B cell (primary cell): ENCODE measurements at regions not wholly inside any gene's neighbourhood (a gene's known extent, or its start where the extent isn't known, plus 50 kb on each side); places are given as distances from the start of the nearest gene placed in this dataset.

ENCODE experiments used
- ATAC-seq: fragments of 200-7000 bp; cut with Tn5 transposase; one replicate; pipeline ENCODE4 v1.10.0; 2021; ENCODE audit warnings: low read depth, mild to moderate bottlenecking, moderate number of reproducible peaks, moderate library complexity
- CTCF ChIA-PET: fragments of 350-600 bp; sonication (Branson Sonifier 250); formaldehyde crosslinking; loops from one replicate; lab custom pipeline; 2021; ENCODE audit warnings: antibody characterized with exemption, inconsistent platforms; lab: Charles Lee
- POLR2A ChIA-PET: fragments of 350-600 bp; sonication (Branson Sonifier 250); formaldehyde crosslinking; loops from one replicate; lab custom pipeline; 2021; ENCODE audit warnings: antibody characterized with exemption; lab: Charles Lee
- DNase-seq: peaks from one replicate; pipeline ENCODE4 v3.0.0; 2013
- H2AFZ ChIP-seq: 2 replicates; pipeline ENCODE4 v1.6.1; 2012; ENCODE audit warnings: mild to moderate bottlenecking, low read depth, low read length; ENCODE audit not compliant: insufficient read depth, poor library complexity, severe bottlenecking
- H3K27ac ChIP-seq, 2 donors: 1 replicate in 1 of 2; 2 replicates in 1 of 2; pipeline ENCODE4 v1.5.1; 2012 to 2013; ENCODE audit warnings: low read length in 2 of 2, mild to moderate bottlenecking in 2 of 2, moderate library complexity in 1 of 2
- H3K27me3 ChIP-seq, 4 experiments: fragments of 200-600 bp in 1 of 4; sonication (generic) in 1 of 4; replicated peaks in 1 of 4; 1 replicate in 2 of 4; 2 replicates in 2 of 4; pipeline versions ENCODE4 v1.6.1 to v1.7.0; 2013 to 2016; ENCODE audit warnings: low read length in 3 of 4, mild to moderate bottlenecking in 2 of 4, mixed read lengths in 1 of 4, moderate library complexity in 1 of 4; ENCODE audit not compliant: insufficient read depth in 4 of 4, control insufficient read depth in 3 of 4; ENCODE audit errors: control extremely low read depth in 1 of 4
- H3K36me3 ChIP-seq, 2 experiments: replicated peaks in 1 of 2; 1 replicate in 1 of 2; 2 replicates in 1 of 2; pipeline versions ENCODE4 v1.6.1 to v1.7.1; 2013; ENCODE audit warnings: low read length in 1 of 2; ENCODE audit not compliant: insufficient read depth in 2 of 2, control insufficient read depth in 1 of 2; ENCODE audit errors: control extremely low read depth in 1 of 2, extremely low read depth in 1 of 2
- H3K4me1 ChIP-seq, 2 donors: fragments of 200-600 bp in 1 of 2; sonication (generic) in 1 of 2; 1 replicate in 1 of 2; 2 replicates in 1 of 2; pipeline versions ENCODE4 v1.5.1 to v1.6.1; 2013 to 2017; ENCODE audit warnings: low read length in 2 of 2; ENCODE audit not compliant: control insufficient read depth in 2 of 2, insufficient read depth in 2 of 2
- H3K4me2 ChIP-seq: replicated peaks from 2 replicates; pipeline ENCODE3; 2012; ENCODE audit warnings: mild to moderate bottlenecking, low read depth, low read length; ENCODE audit not compliant: poor library complexity, severe bottlenecking
- H3K4me3 ChIP-seq, 5 experiments: fragments of 200-600 bp in 1 of 5; sonication (generic) in 1 of 5; 1 replicate in 3 of 5; 2 replicates in 2 of 5; pipeline versions ENCODE4 v1.5.1 to v1.7.0; 2011 to 2016; ENCODE audit warnings: low read length in 4 of 5, mild to moderate bottlenecking in 4 of 5, low read depth in 2 of 5, control low read depth in 1 of 5, moderate library complexity in 1 of 5; ENCODE audit not compliant: insufficient read depth in 1 of 5; ENCODE audit errors: control extremely low read depth in 1 of 5, extremely low read depth in 1 of 5
- H3K79me2 ChIP-seq: fragments of 200-600 bp; sonication (generic); one replicate; pipeline ENCODE4 v1.6.0; 2016; ENCODE audit warnings: low read length; ENCODE audit not compliant: control insufficient read depth, insufficient read depth
- H3K9ac ChIP-seq: fragments of 200-600 bp; sonication (generic); 2 replicates; pipeline ENCODE4 v1.6.1; 2017; ENCODE audit warnings: mild to moderate bottlenecking, low read length, moderate library complexity
- H3K9me3 ChIP-seq, 3 donors: one replicate each; pipeline versions ENCODE4 v1.6.1 to v1.7.1; 2013; ENCODE audit warnings: low read length in 2 of 3; ENCODE audit not compliant: control insufficient read depth in 2 of 3, insufficient read depth in 1 of 3; ENCODE audit errors: control extremely low read depth in 1 of 3
- H4K20me1 ChIP-seq: 2 replicates; pipeline ENCODE4 v1.6.0; 2012; ENCODE audit warnings: mild to moderate bottlenecking, low read length; ENCODE audit not compliant: insufficient read depth, control insufficient read depth, poor library complexity, severe bottlenecking
- H3K27ac Mint-ChIP-seq: one replicate; pipeline ENCODE4 v1.8.0; 2021; ENCODE audit warnings: mixed read lengths
- H3K27me3 Mint-ChIP-seq: one replicate; pipeline ENCODE4 v1.8.0; 2021; ENCODE audit warnings: mixed read lengths
- H3K4me1 Mint-ChIP-seq: one replicate; pipeline ENCODE4 v1.8.0; 2021; ENCODE audit warnings: mixed read lengths
- H3K4me3 Mint-ChIP-seq: one replicate; pipeline ENCODE4 v1.8.0; 2021; ENCODE audit warnings: mixed read lengths
- H3K9me3 Mint-ChIP-seq: one replicate; pipeline ENCODE4 v1.8.0; 2022; ENCODE audit warnings: mixed read lengths; ENCODE audit not compliant: insufficient read depth
- EZH2 ChIP-seq: IDR thresholded peaks from 2 replicates; pipeline ENCODE4 v1.6.1; 2012; ENCODE audit warnings: borderline replicate concordance, low read depth, mild to moderate bottlenecking, moderate library complexity, low read length; ENCODE audit not compliant: insufficient read depth, poor library complexity, severe bottlenecking
- WGBS: methylation state at CpG from one replicate; pipeline ENCODE4 v1.1.5; 2013; ENCODE audit warnings: missing lambda C conversion rate; ENCODE audit not compliant: insufficient coverage; 5-methylcytosine and 5-hydroxymethylcytosine counted together
- intact Hi-C: fragments of 100-400 bp; cut with micrococcal nuclease; formaldehyde crosslinking; loops from one replicate; pipeline ENCODE4 v1.10.0; 2022
- TF ChIP-seq, protein P1 (sequence below): fragments of 200-600 bp; IDR thresholded peaks from one replicate; pipeline ENCODE4 v1.8.0; 2022; ENCODE audit warnings: antibody characterized with exemption, mild to moderate bottlenecking

- H3K36me3 ChIP-seq: no peaks in the 10 kb centered on the region
- ChIA-PET POLR2A (no interaction called here), CTCF (no interaction called here)
- peaks cover 0 to 7% (median 1%) of the 10 kb centered on the region in 4 experiments for H3K27me3 ChIP-seq
- no peak overlapping the region for H2AFZ ChIP-seq
- H3K4me2 ChIP-seq: no peak overlapping the region
- intact Hi-C loops: no loop called here
- H3K4me3 Mint-ChIP-seq: no peak overlapping the region
- peak overlapping the region; percentile 56 for H3K27ac Mint-ChIP-seq
- WGBS: 86% methylated on average over 17 of the region's 20 CpGs
- H3K27me3 Mint-ChIP-seq: peaks cover 10% of the 10 kb centered on the region
- no peaks in the 10 kb centered on the region for H3K79me2 ChIP-seq
- no peak overlapping the region for H3K9ac ChIP-seq
- TF ChIP-seq, protein P1, sequence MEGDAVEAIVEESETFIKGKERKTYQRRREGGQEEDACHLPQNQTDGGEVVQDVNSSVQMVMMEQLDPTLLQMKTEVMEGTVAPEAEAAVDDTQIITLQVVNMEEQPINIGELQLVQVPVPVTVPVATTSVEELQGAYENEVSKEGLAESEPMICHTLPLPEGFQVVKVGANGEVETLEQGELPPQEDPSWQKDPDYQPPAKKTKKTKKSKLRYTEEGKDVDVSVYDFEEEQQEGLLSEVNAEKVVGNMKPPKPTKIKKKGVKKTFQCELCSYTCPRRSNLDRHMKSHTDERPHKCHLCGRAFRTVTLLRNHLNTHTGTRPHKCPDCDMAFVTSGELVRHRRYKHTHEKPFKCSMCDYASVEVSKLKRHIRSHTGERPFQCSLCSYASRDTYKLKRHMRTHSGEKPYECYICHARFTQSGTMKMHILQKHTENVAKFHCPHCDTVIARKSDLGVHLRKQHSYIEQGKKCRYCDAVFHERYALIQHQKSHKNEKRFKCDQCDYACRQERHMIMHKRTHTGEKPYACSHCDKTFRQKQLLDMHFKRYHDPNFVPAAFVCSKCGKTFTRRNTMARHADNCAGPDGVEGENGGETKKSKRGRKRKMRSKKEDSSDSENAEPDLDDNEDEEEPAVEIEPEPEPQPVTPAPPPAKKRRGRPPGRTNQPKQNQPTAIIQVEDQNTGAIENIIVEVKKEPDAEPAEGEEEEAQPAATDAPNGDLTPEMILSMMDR: no peak
- no peak for TF ChIP-seq EZH2
- DNase-seq: no peak
- no peak overlapping the region for H3K27ac ChIP-seq
- H3K4me1 ChIP-seq: peaks cover 25 to 27% of the 10 kb centered on the region in 2 donors
- H3K4me1 Mint-ChIP-seq: peaks cover 25% of the 10 kb centered on the region
- no peaks in the 10 kb centered on the region for H3K9me3 Mint-ChIP-seq
- no peaks in the 10 kb centered on the region for H3K9me3 ChIP-seq
- no peaks in the 10 kb centered on the region for H4K20me1 ChIP-seq
- ATAC-seq: no peak
- H3K4me3 ChIP-seq: no peak overlapping the region
These were observed 165.5 kb downstream of the C9orf50 start for GRCh38 chr9:129455151-129455995.

DNA sequence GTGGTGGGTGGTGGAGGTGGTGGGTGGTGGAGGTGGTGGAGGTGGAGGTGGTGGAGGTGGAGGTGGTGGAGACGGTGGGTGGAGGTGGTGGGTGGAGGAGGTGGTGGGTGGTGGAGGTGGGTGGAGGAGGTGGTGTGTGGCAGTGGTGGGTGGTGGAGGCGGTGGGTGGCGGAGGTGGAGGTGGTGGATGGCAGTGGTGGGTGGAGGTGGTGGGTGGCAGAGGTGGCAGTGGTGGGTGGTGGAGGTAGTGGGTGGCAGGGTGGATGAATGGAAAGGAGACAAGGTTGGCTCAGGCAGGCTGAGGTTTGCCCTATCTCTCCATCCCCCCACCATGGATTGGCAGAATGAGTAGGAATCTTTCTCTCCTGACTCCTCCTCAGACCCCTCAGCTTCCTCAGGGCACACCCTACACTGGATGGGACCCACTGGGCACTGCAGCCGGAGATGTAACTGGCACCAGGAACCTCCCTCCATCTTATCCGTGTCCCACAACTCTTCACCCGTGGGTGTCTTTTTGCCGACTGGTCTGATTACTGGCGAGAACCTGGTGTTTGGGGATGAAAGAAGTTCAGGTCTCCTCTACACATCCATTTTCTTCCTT is 166.3 kb downstream of the C9orf50 start:
- peaks cover 10% of the 10 kb centered on the region for H3K27me3 Mint-ChIP-seq
- Histone ChIP-seq H4K20me1 (no peaks in the 10 kb centered on the region), H3K79me2 (no peaks in the 10 kb centered on the region), H3K27ac (no peak overlapping the region), H2AFZ (no peak overlapping the region), H3K36me3 (no peaks in the 10 kb centered on the region), H3K9ac (no peak overlapping the region), H3K27me3 (peaks cover 0 to 6% (median 1%) of the 10 kb centered on the region in 4 experiments), H3K4me2 (no peak overlapping the region), H3K4me3 (no peak overlapping the region), H3K9me3 (no peaks in the 10 kb centered on the region), H3K4me1 (peaks cover 18 to 19% of the 10 kb centered on the region in 2 donors)
- TF ChIP-seq EZH2: no peak
- TF ChIP-seq, protein P1: no peak
- ChIA-PET POLR2A (no interaction called here), CTCF (no interaction called here)
- intact Hi-C loops: no loop called here
- no peak for DNase-seq
- H3K4me1 Mint-ChIP-seq: peaks cover 22% of the 10 kb centered on the region
- ATAC-seq: no peak
- no CpG with 5 or more reads among the region's 8 CpGs for WGBS
- no peak overlapping the region for H3K4me3 Mint-ChIP-seq
- no peaks in the 10 kb centered on the region for H3K9me3 Mint-ChIP-seq
- H3K27ac Mint-ChIP-seq: no peak overlapping the region
